Uterus (tissue), 3 donors: ENCODE measurements at regions not wholly inside any gene's neighbourhood (a gene's known extent, or its start where the extent isn't known, plus 50 kb on each side); places are given as distances from the start of the nearest gene placed in this dataset.

Experiments
- DNase-seq, 2 donors: peaks; one replicate each; pipeline ENCODE4 v3.0.0-alpha.2; 2019 to 2020
- H3K27ac ChIP-seq, 2 donors: fragments of 200-600 bp; sonication (generic); 1 replicate in 1 of 2; 2 replicates in 1 of 2; pipeline ENCODE4 v1.5.1; 2016 to 2018
- H3K27me3 ChIP-seq, 2 donors: fragments of 200-600 bp; sonication (generic); one replicate each; pipeline ENCODE4 v1.5.1; 2018 to 2019; ENCODE audit warnings: control low read depth in 1 of 2
- H3K36me3 ChIP-seq, 2 donors: fragments of 200-600 bp; sonication (generic); one replicate each; pipeline ENCODE4 v1.5.1; 2019; ENCODE audit warnings: control low read depth in 1 of 2
- H3K4me1 ChIP-seq, 2 donors: fragments of 200-600 bp; sonication (generic); one replicate each; pipeline ENCODE4 v1.5.1; 2018 to 2019; ENCODE audit warnings: control low read depth in 1 of 2
- H3K4me3 ChIP-seq, 2 donors: fragments of 200-600 bp; sonication (generic); 1 replicate in 1 of 2; 2 replicates in 1 of 2; pipeline ENCODE4 v1.5.1; 2018 to 2019; ENCODE audit warnings: mild to moderate bottlenecking in 1 of 2
- H3K9me3 ChIP-seq, 2 donors: fragments of 200-600 bp; sonication (generic); one replicate each; pipeline ENCODE4 v1.5.1; 2019; ENCODE audit warnings: control low read depth in 1 of 2
- CTCF ChIP-seq, 4 experiments: fragments of 200-600 bp in 2 of 4; fragments of 450-650 bp in 2 of 4; sonication (generic) in 2 of 4; IDR thresholded peaks; one replicate each; pipeline ENCODE4 v1.5.1; 2016 to 2019; ENCODE audit warnings: antibody characterized with exemption in 4 of 4, mild to moderate bottlenecking in 2 of 4, moderate library complexity in 1 of 4
- POLR2A ChIP-seq, 2 donors: fragments of 450-650 bp; IDR thresholded peaks; one replicate each; pipeline ENCODE4 v1.6.1; 2016; ENCODE audit warnings: antibody characterized with exemption in 2 of 2, mild to moderate bottlenecking in 1 of 2, moderate library complexity in 1 of 2
- intact Hi-C: fragments of 100-400 bp; cut with DNase I; formaldehyde crosslinking; loops from one replicate; pipeline ENCODE4 v1.15.1; 2023; ENCODE audit warnings: low total_unique reads
- donor health status: DM: yes; HTN: yes; CAD: no.

GRCh38 chr3:194828116-194828515 is 142.4 kb downstream of the FAM43A start:
- H3K9me3 ChIP-seq: no peaks in the 10 kb centered on the region
- DNase-seq: no peak
- intact Hi-C loops: no loop called here
- TF ChIP-seq POLR2A (IDR thresholded peaks at IDR 0.05) (no peak), CTCF (IDR thresholded peaks at IDR 0.05) (no peak)
- no peaks in the 10 kb centered on the region for H3K36me3 ChIP-seq
- no peaks in the 10 kb centered on the region for H3K27me3 ChIP-seq
- H3K4me3 ChIP-seq: no peak overlapping the region
- H3K27ac ChIP-seq: no peak overlapping the region
- no peaks in the 10 kb centered on the region for H3K4me1 ChIP-seq

GRCh38 chr3:194828926-194829325 is 143.2 kb downstream of the FAM43A start:
- Histone ChIP-seq H3K4me1 (no peaks in the 10 kb centered on the region), H3K27me3 (no peaks in the 10 kb centered on the region), H3K9me3 (no peaks in the 10 kb centered on the region), H3K27ac (no peak overlapping the region), H3K36me3 (no peaks in the 10 kb centered on the region), H3K4me3 (no peak overlapping the region)
- DNase-seq: no peak
- TF ChIP-seq CTCF (IDR thresholded peaks at IDR 0.05) (no peak), POLR2A (IDR thresholded peaks at IDR 0.05) (no peak)
- intact Hi-C loops: no loop called here

- H3K27ac ChIP-seq: no peak overlapping the region
- H3K36me3 ChIP-seq: no peaks in the 10 kb centered on the region
- no peaks in the 10 kb centered on the region for H3K4me1 ChIP-seq
- H3K4me3 ChIP-seq: no peak overlapping the region
- intact Hi-C loops: no loop called here
- TF ChIP-seq POLR2A (IDR thresholded peaks at IDR 0.05) (no peak), CTCF (IDR thresholded peaks at IDR 0.05) (no peak)
- H3K27me3 ChIP-seq: no peaks in the 10 kb centered on the region
- no peaks in the 10 kb centered on the region for H3K9me3 ChIP-seq
- no peak for DNase-seq
Measured at GRCh38 chr3:194830401-194830800, 144.7 kb downstream of the FAM43A start.

- Histone ChIP-seq H3K27ac (no peak overlapping the region), H3K9me3 (no peaks in the 10 kb centered on the region), H3K4me1 (no peaks in the 10 kb centered on the region), H3K36me3 (no peaks in the 10 kb centered on the region), H3K4me3 (no peak overlapping the region), H3K27me3 (no peaks in the 10 kb centered on the region)
- no peak for DNase-seq
- intact Hi-C loops: no loop called here
- TF ChIP-seq POLR2A (IDR thresholded peaks at IDR 0.05) (no peak), CTCF (IDR thresholded peaks at IDR 0.05) (no peak)
Measured at GRCh38 chr3:194830978-194831377, 145.3 kb downstream of the FAM43A start.

GRCh38 chr3:194832346-194833104 is 146.8 kb downstream of the FAM43A start:
- no peaks in the 10 kb centered on the region for H3K27me3 ChIP-seq
- TF ChIP-seq POLR2A (IDR thresholded peaks at IDR 0.05) (no peak), CTCF (IDR thresholded peaks at IDR 0.05) (no peak)
- intact Hi-C loops: no loop called here
- no peak overlapping the region for H3K4me3 ChIP-seq
- H3K4me1 ChIP-seq: no peaks in the 10 kb centered on the region
- no peaks in the 10 kb centered on the region for H3K36me3 ChIP-seq
- no peak overlapping the region for H3K27ac ChIP-seq
- DNase-seq: no peak
- no peaks in the 10 kb centered on the region for H3K9me3 ChIP-seq
